ENCODE measurements at regions not wholly inside any gene's neighbourhood (a gene's known extent, or its start where the extent isn't known, plus 50 kb on each side); places are given as distances from the start of the nearest gene placed in this dataset.

- no peak for DNase-seq
These were observed 410.3 kb downstream of the PID1 start for GRCh38 chr2:228860601-228861285.

GRCh38 chr2:228853151-228853550 lies 417.9 kb downstream of the PID1 start:
- DNase-seq: no peak

DNA sequence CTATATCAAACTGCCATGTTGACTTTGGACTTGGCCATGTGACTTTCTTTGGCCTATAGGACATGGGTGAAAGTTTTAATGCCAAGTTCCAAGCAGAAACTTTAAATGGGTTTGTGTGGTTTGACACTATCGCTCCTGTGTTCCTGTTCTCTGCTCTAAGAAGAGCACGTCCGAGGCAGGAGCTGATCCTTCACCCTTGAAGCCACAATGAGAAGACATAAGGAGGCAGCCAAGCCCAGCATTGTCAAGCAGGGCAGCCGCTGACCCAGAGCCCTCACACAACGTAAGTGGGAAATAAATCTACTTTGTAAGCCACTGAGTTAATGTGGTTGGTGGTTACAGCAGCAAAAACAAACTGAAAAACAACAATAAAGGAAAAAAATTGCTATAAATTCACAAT lies 422.4 kb downstream of the PID1 start:
- DNase-seq: no peak

DNA sequence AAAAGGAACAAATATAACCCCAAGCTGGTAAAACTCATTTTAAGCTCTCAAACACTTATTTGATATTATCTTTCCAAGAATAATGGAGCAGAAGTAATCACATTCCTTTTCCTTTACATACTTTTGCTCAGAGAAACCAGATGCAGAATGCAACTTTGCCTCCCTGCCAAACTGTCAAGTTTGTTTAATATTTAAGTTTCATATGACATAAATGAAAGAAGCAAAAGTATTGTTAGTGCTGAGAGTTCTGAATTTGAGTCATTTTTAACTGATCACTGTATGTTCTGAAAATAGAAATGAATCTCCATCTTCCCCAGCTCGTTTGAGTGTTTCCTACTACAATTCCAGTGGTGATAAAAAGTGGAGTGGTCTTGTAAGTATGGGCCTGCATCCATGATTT lies 423.4 kb downstream of the PID1 start:
- no peak for DNase-seq

DNA sequence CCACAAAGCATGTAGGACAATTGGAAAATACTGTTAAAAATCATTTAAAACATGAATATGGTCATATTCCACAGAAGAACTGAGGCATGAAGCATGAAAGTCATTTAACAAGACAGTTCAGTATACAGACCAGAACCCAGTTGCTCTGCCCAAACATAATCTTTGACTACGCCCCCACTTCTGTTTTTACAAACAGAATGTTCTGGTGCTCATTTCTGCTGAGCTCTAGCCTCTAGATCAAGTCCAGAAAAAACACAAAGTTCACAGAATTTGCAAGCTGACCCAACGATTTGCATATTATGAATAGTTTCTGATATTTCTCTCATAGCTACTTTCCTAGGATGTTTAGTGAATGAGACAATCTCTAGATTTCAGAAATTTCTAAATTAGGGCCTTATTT lies 424.9 kb downstream of the PID1 start:
- no peak for DNase-seq

DNA sequence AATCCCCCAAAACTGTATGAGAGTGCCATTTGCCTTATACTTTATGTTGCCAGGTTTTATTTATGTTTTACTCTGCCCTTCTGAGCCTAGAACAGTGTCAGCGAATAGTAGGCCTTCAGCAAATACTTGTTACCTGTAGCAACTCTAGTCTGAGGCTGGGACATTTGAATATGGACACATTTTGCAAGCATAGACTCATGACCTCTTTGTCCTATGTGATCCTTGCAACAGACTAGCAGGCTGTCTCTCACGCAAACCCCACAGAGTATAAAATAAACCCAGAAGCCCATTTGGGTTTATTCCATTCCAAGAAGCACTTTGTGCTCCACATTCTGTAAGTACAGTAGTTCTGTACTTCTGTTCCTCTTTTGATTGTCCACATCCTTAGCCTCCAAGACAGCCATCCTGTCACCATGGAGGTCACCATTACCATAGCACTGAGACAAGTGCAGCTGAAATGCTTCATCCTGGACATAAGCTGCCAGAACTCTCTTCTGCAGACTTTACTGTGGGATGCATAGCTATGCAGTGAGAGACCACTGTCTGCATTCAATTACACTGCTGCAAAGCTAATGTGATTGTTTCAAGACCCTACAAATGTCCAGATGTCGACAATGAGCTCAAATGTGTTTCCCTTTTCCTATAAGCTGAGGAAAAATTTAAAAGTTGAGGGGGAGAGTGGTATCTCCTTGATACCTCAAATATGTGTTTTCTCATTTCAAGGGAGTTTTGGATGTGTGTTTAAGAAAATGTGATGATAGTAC lies 425.7 kb downstream of the PID1 start:
- no peak for DNase-seq

- no peak for DNase-seq
These were observed 429.2 kb downstream of the PID1 start for GRCh38 chr2:228841877-228842276.

DNA sequence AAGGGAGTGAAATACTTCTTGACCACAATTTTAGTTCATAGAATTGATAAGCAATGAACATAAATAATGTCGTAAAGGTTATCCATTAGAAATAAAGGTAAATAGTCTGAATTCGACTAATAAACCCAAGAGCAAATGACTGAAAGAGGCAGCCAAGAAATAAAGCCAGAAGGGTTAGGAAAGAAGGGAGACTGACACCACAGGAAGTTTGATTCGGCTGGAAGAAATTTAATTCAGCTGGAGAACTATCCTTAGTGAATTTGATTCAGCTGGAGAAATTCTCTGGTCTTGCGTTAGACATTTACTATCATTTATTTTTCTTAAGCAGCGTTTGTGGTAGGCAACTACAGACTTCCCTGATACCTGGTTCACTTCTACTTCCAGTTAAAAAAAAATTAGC lies 429.6 kb downstream of the PID1 start:
- no peak for DNase-seq

- no peak for DNase-seq
These were observed 430.4 kb downstream of the PID1 start for GRCh38 chr2:228840743-228841114.

GRCh38 chr2:228840113-228840742 lies 430.9 kb downstream of the PID1 start:
- DNase-seq: no peak

- DNase-seq: no peak
These were observed 431.6 kb downstream of the PID1 start for GRCh38 chr2:228839421-228839876.

DNA sequence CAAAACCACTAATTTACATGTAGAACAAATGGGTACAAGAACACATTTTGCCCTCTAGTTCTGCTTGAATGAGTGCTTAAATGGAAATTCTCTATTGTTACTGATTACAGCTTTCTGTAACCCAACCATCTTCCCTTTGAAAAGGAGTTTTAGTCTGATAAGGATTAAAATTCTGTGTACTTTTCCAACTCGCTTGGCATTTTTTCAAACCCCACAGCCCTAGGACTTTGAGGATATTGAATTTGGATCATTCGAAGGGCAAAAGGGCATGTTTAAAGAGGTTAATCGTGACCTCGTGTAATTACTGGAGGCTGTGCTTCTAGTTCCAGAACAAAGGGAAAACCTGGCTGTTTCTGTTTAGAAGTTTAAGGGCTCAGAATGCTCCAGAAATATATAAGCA lies 432.3 kb downstream of the PID1 start:
- no peak for DNase-seq

- DNase-seq: no peak
These were observed 442.7 kb downstream of the PID1 start for GRCh38 chr2:228828397-228828796.

DNA sequence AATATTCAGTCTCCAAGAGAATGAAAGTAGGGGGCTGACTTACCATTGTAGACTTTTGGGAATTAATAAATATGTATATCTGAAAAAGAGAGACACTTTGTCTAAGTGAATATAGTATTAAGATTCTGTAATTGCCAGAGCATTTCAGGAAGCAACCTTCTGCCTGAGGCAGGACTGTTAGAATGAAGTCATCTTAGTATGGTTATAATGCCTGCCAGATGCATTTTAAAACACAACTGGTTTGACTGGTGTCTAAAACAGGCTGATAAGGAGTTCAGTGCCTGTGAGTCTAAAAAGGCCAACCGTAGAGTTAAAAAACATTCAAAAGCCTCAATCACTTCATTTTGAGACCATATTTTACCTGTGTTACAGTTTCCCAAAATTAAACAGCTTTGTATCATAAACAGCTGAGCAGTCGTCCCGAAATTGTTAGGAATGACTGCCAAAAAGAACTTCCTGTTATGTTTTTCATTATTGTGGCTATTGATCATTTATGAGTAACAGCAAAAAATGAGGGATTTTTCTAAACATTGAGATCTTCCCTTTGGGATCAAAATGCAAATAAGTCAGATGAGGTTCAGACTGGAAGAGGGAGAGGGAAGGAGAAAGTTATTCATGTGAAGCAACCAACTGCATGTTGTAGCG lies 443.9 kb downstream of the PID1 start:
- DNase-seq: no peak

DNA sequence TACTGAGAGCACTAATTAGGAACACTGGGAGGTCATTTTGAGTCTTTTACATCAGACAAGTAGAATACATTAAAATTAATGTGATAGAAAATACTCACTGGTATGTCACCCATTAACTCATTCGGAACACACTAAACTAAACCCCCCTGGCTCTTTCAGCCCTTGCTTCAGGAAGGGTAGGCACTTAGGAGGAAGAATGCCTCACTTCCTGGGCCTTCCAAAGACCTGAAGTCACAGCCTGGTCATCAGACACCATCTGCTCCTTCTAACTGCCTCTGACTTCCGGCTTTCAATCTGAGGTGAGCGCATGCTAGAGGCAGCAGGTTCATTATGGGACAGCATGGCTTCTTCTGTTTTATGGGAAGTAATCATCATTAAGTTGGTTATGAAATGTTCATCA lies 451.4 kb downstream of the PID1 start:
- no peak for DNase-seq

- no peak for DNase-seq
These were observed 468.7 kb downstream of the PID1 start for GRCh38 chr2:228802181-228803071.

- no peak for DNase-seq
These were observed 469.6 kb downstream of the PID1 start for GRCh38 chr2:228801451-228801850.

GRCh38 chr2:228799208-228799588 lies 471.9 kb downstream of the PID1 start:
- no peak for DNase-seq

DNA sequence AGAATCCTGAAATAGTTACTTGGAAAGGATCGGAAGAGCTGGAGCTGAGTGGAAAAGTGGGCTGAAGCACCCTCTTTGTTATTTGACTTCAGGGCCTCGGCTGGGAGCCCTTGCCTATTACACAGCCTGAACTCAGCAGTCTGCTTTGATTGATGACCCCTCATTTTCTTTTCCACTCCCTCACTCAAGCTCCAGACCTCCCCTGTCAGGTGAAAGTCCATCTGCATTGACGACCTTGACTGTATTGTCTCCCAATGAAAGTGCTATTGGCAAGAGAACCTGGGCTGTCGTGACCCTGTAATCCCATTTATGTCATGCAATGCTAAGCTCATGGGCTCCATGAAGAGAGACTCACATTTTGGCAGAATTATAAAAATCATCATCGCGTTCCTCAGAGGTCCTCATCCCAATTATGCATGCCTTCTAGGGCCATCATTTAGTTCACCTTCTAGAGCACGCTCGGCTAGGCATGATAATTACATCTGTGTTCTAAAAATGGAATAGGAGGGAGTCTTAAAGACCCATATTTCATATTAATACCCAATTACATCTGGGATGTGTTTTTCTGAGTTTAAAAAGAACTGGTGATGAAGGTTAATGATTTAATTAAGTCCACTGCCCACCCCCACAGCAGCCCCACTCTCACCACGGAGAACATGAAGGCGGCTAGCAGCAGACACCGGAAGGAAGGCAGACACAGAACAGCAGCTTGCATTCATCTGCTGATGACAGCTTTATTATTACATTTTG lies 472.5 kb downstream of the PID1 start:
- no peak for DNase-seq

- no peak for DNase-seq
These were observed 474.7 kb downstream of the PID1 start for GRCh38 chr2:228796386-228796785.

GRCh38 chr2:228793116-228793515 lies 478.0 kb downstream of the PID1 start:
- DNase-seq: no peak

GRCh38 chr2:228786901-228787300 lies 484.2 kb downstream of the PID1 start:
- no peak for DNase-seq
